HG03469 (cell line): ENCODE measurements at regions not wholly inside any gene's neighbourhood (a gene's known extent, or its start where the extent isn't known, plus 50 kb on each side); places are given as distances from the start of the nearest gene placed in this dataset.

Experiments used
- ATAC-seq: cut with Tn5 transposase; IDR thresholded peaks from one replicate; pipeline ENCODE4 v1.9.1; 2021; ENCODE audit warnings: mild to moderate bottlenecking, moderate library complexity, moderate number of reproducible peaks; ENCODE audit not compliant: unreplicated experiment

GRCh38 chr12:24759155-24759554 is 189.7 kb downstream of the BCAT1 start:
- ATAC-seq = no peak

- ATAC-seq = no peak
These were observed 192.3 kb downstream of the BCAT1 start for GRCh38 chr12:24756479-24757024.

- no peak for ATAC-seq
These were observed 193.9 kb downstream of the BCAT1 start for GRCh38 chr12:24754690-24755638.

- ATAC-seq = no peak
These were observed 196.0 kb downstream of the BCAT1 start for GRCh38 chr12:24752763-24753462.

- ATAC-seq = no peak
These were observed 197.7 kb downstream of the BCAT1 start for GRCh38 chr12:24751181-24751580.

- ATAC-seq = no peak
These were observed 198.6 kb downstream of the BCAT1 start for GRCh38 chr12:24750263-24750662.

GRCh38 chr12:24749171-24749570 is 199.7 kb downstream of the BCAT1 start:
- no peak for ATAC-seq

GRCh38 chr12:24748326-24748725 is 200.6 kb downstream of the BCAT1 start:
- ATAC-seq = no peak

GRCh38 chr12:24746864-24747263 is 202.0 kb downstream of the BCAT1 start:
- ATAC-seq = no peak

- ATAC-seq = no peak
These were observed 202.8 kb downstream of the BCAT1 start for GRCh38 chr12:24746006-24746671.

- ATAC-seq = no peak
These were observed 204.7 kb downstream of the BCAT1 start for GRCh38 chr12:24743941-24744793.

- ATAC-seq = peak; percentile 83
These were observed 206.5 kb downstream of the BCAT1 start for GRCh38 chr12:24742378-24742777.

GRCh38 chr12:24741216-24741615 is 207.7 kb downstream of the BCAT1 start:
- ATAC-seq = peak; percentile 53

- no peak for ATAC-seq
These were observed 209.7 kb downstream of the BCAT1 start for GRCh38 chr12:24739106-24739779.

GRCh38 chr12:24738441-24738840 is 210.5 kb downstream of the BCAT1 start:
- no peak for ATAC-seq

- ATAC-seq = no peak
These were observed 217.3 kb downstream of the BCAT1 start for GRCh38 chr12:24731596-24731995.

GRCh38 chr12:24730489-24730896 is 218.4 kb downstream of the BCAT1 start:
- ATAC-seq = peak; percentile 49

GRCh38 chr12:24728826-24729225 is 220.1 kb downstream of the BCAT1 start:
- ATAC-seq = no peak

- peak; percentile 36 for ATAC-seq
These were observed 220.5 kb downstream of the BCAT1 start for GRCh38 chr12:24728366-24728765.

GRCh38 chr12:24725616-24726015 is 223.3 kb downstream of the BCAT1 start:
- no peak for ATAC-seq
